GM23248 (cell line): ENCODE measurements at regions not wholly inside any gene's neighbourhood (a gene's known extent, or its start where the extent isn't known, plus 50 kb on each side); places are given as distances from the start of the nearest gene placed in this dataset.
A peak's percentile ranks its signal among the peaks of the same experiment; 100 is the strongest.
"Not testable (repeated sequence)": the region's sequence is repeated elsewhere in the genome, so short reads cannot be mapped to it uniquely, and the experiment has no call there.

Experiments
- DNase-seq: peaks from one replicate; pipeline ENCODE4 v3.0.0-alpha.2; 2015
- H2AFZ ChIP-seq: fragments of 200-600 bp; sonication (generic); 2 replicates; pipeline ENCODE4 v1.6.1; 2016; ENCODE audit warnings: antibody characterized with exemption
- H3F3A ChIP-seq: fragments of 200-600 bp; sonication (generic); 2 replicates; pipeline ENCODE4 v1.6.1; 2016; ENCODE audit warnings: mild to moderate bottlenecking, antibody characterized with exemption, mixed run types; ENCODE audit not compliant: insufficient read depth
- H3K27ac ChIP-seq: fragments of 200-600 bp; sonication (generic); 2 replicates; pipeline ENCODE4 v1.5.1; 2016; ENCODE audit warnings: mild to moderate bottlenecking
- H3K27me3 ChIP-seq: fragments of 200-600 bp; sonication (generic); replicated peaks from 2 replicates; pipeline ENCODE4 v1.6.1; 2016; ENCODE audit warnings: mild to moderate bottlenecking; ENCODE audit not compliant: insufficient read depth
- H3K36me3 ChIP-seq: fragments of 200-600 bp; sonication (generic); 2 replicates; pipeline ENCODE4 v1.6.1; 2016; ENCODE audit warnings: low read depth, mild to moderate bottlenecking
- H3K4me1 ChIP-seq: fragments of 200-600 bp; sonication (generic); 2 replicates; pipeline ENCODE4 v1.6.1; 2016; ENCODE audit warnings: mild to moderate bottlenecking; ENCODE audit not compliant: insufficient read depth
- H3K4me2 ChIP-seq: fragments of 200-600 bp; sonication (generic); one replicate; pipeline ENCODE4 v1.6.1; 2016; ENCODE audit warnings: mild to moderate bottlenecking; ENCODE audit not compliant: unreplicated experiment
- H3K4me3 ChIP-seq: fragments of 200-600 bp; sonication (generic); 2 replicates; pipeline ENCODE4 v1.5.1; 2016; ENCODE audit warnings: mild to moderate bottlenecking
- H3K79me2 ChIP-seq: fragments of 200-600 bp; sonication (generic); 2 replicates; pipeline ENCODE4 v1.6.1; 2016; ENCODE audit warnings: mild to moderate bottlenecking; ENCODE audit not compliant: insufficient read depth
- H3K9ac ChIP-seq: fragments of 200-600 bp; sonication (generic); 2 replicates; pipeline ENCODE4 v1.6.1; 2016; ENCODE audit warnings: mild to moderate bottlenecking
- H3K9me2 ChIP-seq: fragments of 200-600 bp; sonication (generic); 2 replicates; pipeline ENCODE4 v1.6.1; 2016; ENCODE audit warnings: mixed run types, mild to moderate bottlenecking, moderate library complexity; ENCODE audit not compliant: insufficient read depth
- H3K9me3 ChIP-seq: fragments of 200-600 bp; sonication (generic); one replicate; pipeline ENCODE4 v1.6.1; 2017; ENCODE audit warnings: low read depth
- H4K20me1 ChIP-seq: fragments of 200-600 bp; sonication (generic); 2 replicates; pipeline ENCODE4 v1.6.0; 2016; ENCODE audit not compliant: insufficient read depth
- EZH2 ChIP-seq: fragments of 200-600 bp; sonication (generic); IDR thresholded peaks from 2 replicates; pipeline ENCODE4 v1.6.1; 2018; ENCODE audit warnings: antibody characterized with exemption, mild to moderate bottlenecking; ENCODE audit not compliant: insufficient read depth, poor library complexity, severe bottlenecking
- EZH2phosphoT487 ChIP-seq: fragments of 200-600 bp; sonication (generic); IDR thresholded peaks from 2 replicates; pipeline ENCODE4 v1.6.1; 2018; ENCODE audit warnings: antibody characterized with exemption, moderate library complexity, mild to moderate bottlenecking, low read depth; ENCODE audit not compliant: insufficient read depth
- WGBS, 2 experiments: methylation state at CpG; one replicate each; pipeline ENCODE4 v1.1.6; 2015 to 2017; ENCODE audit warnings: low lambda C conversion rate in 2 of 2, low coverage in 1 of 2; ENCODE audit errors: missing lambda C conversion rate in 2 of 2; 5-methylcytosine and 5-hydroxymethylcytosine counted together
- in situ Hi-C: fragments of 300-500 bp; cut with MboI; formaldehyde crosslinking; loops from 2 replicates; pipeline ENCODE4 v1.15.0; 2020

DNA sequence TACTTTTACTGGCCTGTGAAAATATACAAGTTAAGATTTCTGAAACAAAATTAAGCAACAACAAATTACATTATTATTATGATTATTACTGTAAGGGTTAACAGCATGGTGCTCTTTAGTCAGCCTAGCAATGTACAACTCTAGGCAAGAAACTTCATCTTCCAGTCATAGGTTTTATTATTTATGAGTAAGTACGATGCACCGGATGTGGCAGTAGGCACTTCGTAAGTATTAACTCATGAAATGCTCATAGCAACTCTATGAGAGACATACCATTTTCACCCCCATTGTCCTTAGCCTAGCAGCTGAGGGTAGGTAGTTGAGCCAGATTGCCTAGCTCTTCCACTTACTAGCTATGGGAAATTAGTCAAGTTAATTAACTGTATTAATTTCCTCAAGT, 68.0 kb upstream of the PTPRG start:
- Histone ChIP-seq H3K27ac (no peak overlapping the region), H3K9me2 (no peaks in the 10 kb centered on the region), H3F3A (no peaks in the 10 kb centered on the region), H3K4me3 (no peak overlapping the region), H3K9ac (no peak overlapping the region), H3K79me2 (no peaks in the 10 kb centered on the region), H3K4me2 (no peak overlapping the region), H4K20me1 (no peaks in the 10 kb centered on the region), H2AFZ (no peak overlapping the region), H3K27me3 (no peaks in the 10 kb centered on the region), H3K9me3 (no peaks in the 10 kb centered on the region), H3K4me1 (no peaks in the 10 kb centered on the region), H3K36me3 (no peaks in the 10 kb centered on the region)
- 29 to 38% methylated on average over 3 of the region's 3 CpGs for WGBS, 2 experiments
- no peak for TF ChIP-seq EZH2
- no peak for TF ChIP-seq EZH2phosphoT487
- in situ Hi-C loops: no loop called here
- peak; percentile 2 for DNase-seq

DNA sequence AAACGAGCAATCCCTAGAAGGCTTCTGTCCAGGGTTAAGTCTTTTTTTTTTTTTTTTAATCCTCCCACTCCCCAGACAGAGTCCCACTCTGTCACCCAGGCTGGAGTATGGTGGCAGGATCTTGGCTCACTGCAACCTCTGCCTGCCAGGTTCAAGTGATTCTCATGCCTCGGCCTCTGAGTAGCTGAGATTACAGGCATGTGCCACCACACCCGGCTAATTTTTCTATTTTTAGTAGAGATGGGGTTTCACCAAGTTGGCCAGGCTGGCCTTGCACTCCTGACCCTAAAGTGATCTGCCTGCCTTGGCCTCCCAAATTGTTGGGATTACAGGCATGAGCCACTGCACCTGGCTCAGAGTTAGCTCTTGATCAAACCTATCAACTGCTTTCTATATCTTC, 67.1 kb upstream of the PTPRG start:
- H3K9me2 ChIP-seq, H3K27me3 ChIP-seq, H3K79me2 ChIP-seq, H3F3A ChIP-seq, H2AFZ ChIP-seq, H3K9me3 ChIP-seq, DNase-seq, H3K36me3 ChIP-seq, H4K20me1 ChIP-seq, H3K4me3 ChIP-seq, H3K27ac ChIP-seq, H3K9ac ChIP-seq, in situ Hi-C loops, H3K4me2 ChIP-seq, H3K4me1 ChIP-seq: not testable (repeated sequence)
- 36 to 42% methylated on average over 3 of the region's 3 CpGs for WGBS, 2 experiments

DNA sequence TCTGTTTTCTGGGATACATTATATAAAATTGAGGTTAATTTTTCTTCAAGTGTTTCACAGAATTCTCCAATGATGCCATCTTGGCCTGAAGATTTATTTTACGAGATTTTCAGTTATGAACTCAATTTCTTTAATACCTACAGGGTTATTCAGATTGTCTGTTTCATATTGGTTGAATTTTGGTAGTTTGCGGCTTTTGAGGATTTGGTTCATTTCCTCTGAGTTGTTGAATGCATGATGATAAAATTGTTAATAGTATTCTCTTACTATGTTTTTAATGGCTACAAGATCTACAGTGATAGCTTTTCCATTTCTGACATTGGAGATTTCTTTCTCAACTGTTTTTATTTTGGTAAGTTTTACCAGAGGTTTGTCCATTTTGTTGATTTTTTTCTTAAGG, 63.9 kb upstream of the PTPRG start:
- no peaks in the 10 kb centered on the region for H3K4me1 ChIP-seq
- no peak for DNase-seq
- TF ChIP-seq EZH2: no peak
- no peak for TF ChIP-seq EZH2phosphoT487
- H4K20me1 ChIP-seq: no peaks in the 10 kb centered on the region
- H3K9me2 ChIP-seq: no peaks in the 10 kb centered on the region
- no peak overlapping the region for H3K9ac ChIP-seq
- no peak overlapping the region for H3K4me3 ChIP-seq
- no peak overlapping the region for H2AFZ ChIP-seq
- H3K9me3 ChIP-seq: no peaks in the 10 kb centered on the region
- H3K36me3 ChIP-seq: no peaks in the 10 kb centered on the region
- no peaks in the 10 kb centered on the region for H3K79me2 ChIP-seq
- no peaks in the 10 kb centered on the region for H3F3A ChIP-seq
- WGBS, 2 experiments: 46 to 58% methylated on average over 2 of the region's 2 CpGs
- no peaks in the 10 kb centered on the region for H3K27me3 ChIP-seq
- H3K4me2 ChIP-seq: no peak overlapping the region
- no peak overlapping the region for H3K27ac ChIP-seq
- in situ Hi-C loops: no loop called here

DNA sequence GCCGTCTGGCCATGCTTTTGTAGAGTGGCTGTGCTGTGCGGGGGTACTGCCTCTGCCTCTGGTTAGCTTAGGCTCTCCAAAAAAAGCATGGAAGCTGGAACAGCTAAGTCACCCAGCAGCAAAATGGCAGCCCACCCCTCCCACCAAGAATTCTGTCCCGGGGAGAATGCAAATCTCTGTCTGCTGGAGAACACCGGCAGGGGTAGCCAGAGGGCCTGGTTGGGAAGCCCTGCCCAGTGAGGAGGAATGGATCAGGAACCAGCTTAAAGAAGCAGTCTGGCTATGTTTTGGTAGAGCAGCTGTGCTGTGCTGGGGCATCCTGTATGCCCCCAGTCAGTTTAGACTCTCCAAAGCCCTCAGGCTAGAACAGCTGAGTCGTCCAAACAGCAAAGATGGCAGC, 56.2 kb upstream of the PTPRG start:
- no peak overlapping the region for H2AFZ ChIP-seq
- no peaks in the 10 kb centered on the region for H3K9me2 ChIP-seq
- in situ Hi-C loops: no loop called here
- no peak overlapping the region for H3K27ac ChIP-seq
- no peaks in the 10 kb centered on the region for H3K9me3 ChIP-seq
- no peaks in the 10 kb centered on the region for H4K20me1 ChIP-seq
- DNase-seq: no peak
- H3F3A ChIP-seq: no peaks in the 10 kb centered on the region
- no peak for TF ChIP-seq EZH2
- TF ChIP-seq EZH2phosphoT487: no peak
- H3K27me3 ChIP-seq: no peaks in the 10 kb centered on the region
- no peaks in the 10 kb centered on the region for H3K36me3 ChIP-seq
- H3K79me2 ChIP-seq: no peaks in the 10 kb centered on the region
- no peak overlapping the region for H3K9ac ChIP-seq
- H3K4me1 ChIP-seq: no peaks in the 10 kb centered on the region
- H3K4me3 ChIP-seq: no peak overlapping the region
- WGBS, 2 experiments: 63 to 69% methylated on average over 5 of the region's 5 CpGs
- no peak overlapping the region for H3K4me2 ChIP-seq

DNA sequence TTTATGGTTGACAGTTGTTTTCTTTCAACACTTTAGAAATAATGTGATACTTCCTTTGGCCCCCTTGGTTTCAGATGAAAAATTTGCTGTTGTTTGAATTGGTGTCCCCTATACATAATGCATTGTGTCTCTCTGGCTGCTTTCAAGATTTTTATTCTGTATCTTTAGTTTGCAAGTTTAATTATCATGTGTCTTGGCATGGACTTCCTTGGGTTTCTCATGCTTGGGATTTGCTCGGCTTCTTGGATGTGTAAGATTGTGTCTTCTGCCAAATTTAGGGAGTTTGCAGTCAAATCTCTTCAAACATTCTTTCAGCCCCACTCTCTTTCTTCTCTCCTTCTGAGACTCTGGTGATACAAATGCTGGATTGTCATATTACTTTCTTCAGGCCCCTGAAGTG, 53.4 kb upstream of the PTPRG start:
- no peak overlapping the region for H3K4me2 ChIP-seq
- H3K36me3 ChIP-seq: no peaks in the 10 kb centered on the region
- H2AFZ ChIP-seq: no peak overlapping the region
- no peaks in the 10 kb centered on the region for H3K79me2 ChIP-seq
- WGBS, 2 experiments: 0 to 11% methylated on average over 1 of the region's 1 CpG
- H3F3A ChIP-seq: no peaks in the 10 kb centered on the region
- no peaks in the 10 kb centered on the region for H3K27me3 ChIP-seq
- no peak for DNase-seq
- no peaks in the 10 kb centered on the region for H3K9me3 ChIP-seq
- H3K27ac ChIP-seq: no peak overlapping the region
- H3K4me1 ChIP-seq: no peaks in the 10 kb centered on the region
- H4K20me1 ChIP-seq: no peaks in the 10 kb centered on the region
- no peaks in the 10 kb centered on the region for H3K9me2 ChIP-seq
- in situ Hi-C loops: no loop called here
- no peak overlapping the region for H3K4me3 ChIP-seq
- no peak overlapping the region for H3K9ac ChIP-seq
- TF ChIP-seq EZH2phosphoT487 (no peak), EZH2 (no peak)
